ENCODE measurements at regions not wholly inside any gene's neighbourhood (a gene's known extent, or its start where the extent isn't known, plus 50 kb on each side); places are given as distances from the start of the nearest gene placed in this dataset.

DNA sequence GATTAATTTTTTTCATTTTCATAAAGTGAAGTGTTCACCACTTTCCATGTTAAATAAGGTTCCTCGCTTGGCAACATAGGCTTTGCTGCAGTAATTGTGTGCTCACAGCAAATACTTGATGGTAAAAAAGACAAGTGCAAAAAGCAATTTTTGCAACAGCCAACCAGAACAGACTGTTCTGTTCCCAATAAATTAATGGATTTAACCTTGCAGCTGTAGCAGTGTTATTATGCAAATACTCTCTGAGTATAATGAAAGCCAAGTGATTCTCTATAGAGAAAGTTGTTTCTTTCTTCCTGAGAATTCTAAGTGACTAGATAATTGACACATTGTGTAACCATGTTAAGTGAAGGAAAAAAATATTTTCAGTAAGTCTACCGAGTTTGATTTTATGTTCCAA lies 183.7 kb upstream of the NAALADL2 start:
- no peak for DNase-seq

DNA sequence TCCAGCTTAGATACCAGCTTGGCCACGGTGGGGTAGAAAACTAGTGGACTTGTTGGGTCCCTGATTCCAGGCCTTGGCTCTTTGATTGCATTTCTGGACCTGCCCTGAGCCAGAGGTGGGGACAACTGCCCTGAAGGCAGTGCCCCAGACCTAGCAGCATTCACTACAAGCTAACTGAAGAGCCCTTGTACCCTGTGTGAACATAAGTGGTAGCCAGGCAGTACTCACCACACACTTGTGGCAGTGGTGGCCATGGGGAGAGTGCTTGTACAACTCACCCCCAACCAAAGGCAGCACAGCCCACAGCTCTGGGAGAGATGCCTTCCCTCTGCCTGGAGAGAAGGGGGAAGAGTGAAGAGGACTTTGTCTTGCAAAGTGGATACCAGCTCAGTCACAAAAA lies 177.3 kb upstream of the NAALADL2 start:
- DNase-seq, result no peak

DNA sequence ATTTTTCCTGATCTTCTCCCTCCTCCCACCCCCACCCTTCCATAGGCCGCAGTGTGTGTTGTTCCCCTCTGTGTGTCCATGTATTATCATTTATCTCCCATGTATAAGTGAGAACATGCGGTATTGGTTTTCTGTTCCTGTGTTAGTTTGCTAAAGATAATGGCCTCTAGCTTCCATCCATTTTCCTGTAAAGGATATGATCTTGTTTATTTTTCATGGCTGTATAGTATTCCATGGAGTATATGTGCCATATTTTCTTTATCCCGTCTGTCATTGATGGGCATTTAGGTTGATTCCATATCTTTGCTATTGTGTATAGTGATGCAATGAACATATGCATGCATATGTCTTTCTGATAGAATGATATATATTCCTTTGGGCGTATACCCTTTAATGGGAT lies 173.3 kb upstream of the NAALADL2 start:
- no peak for DNase-seq

DNA sequence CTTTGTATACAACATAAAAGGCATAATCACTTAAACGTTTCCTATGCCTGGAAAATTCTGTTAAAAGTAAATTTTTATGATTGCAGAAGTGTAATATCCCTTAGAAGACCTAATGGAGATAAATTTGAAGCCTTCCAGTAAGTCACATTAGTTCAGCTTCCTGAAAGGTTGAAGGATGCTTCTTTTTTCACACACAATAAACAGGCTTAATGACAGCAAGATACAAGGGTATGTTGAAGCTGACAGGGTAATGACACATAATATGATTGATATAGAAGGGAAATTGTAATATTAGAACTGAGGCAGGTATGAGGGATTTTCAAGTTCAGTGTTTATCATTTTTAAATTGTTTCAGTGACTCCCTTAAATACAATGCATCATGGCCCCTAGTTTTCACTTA lies 161.8 kb upstream of the NAALADL2 start:
- no peak for DNase-seq

DNA sequence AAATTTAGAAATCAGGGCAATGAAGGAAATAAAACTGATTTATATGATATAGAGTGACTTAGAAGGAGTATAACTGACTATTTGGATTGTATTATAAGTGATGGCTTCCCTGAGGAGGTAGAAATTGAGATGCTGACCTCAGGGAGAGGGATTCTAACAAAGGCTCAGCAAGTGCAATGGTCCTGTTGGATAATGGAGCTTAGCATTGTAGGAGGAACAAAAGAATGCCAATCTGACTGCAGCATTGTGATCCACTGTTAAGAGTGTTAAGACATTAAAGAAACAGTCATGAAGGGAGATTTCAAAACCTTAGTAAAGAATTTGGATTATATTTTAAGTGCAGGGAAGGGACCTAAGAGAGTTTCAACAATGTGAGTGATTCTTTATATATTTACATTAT lies 158.4 kb upstream of the NAALADL2 start:
- DNase-seq, result no peak

DNA sequence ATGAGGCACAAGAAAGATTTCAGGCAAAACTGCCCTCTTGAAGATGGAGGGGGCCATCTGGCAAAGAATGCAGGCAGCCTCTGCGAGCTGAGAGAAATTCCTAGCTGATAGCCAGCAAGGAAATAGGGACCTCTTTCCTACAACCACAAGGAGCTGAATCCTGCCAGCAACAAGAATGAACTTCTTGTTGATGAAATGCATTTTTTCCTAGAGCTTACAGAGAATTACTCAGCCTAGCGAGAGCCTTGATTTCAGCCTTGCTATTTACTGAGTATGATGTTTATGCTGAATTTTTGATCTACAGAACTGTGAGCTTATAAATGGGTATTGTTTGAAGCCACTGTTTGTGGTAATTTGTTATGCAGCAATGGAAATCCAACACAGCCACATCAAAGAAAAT lies 148.5 kb upstream of the NAALADL2 start:
- no peak for DNase-seq

DNA sequence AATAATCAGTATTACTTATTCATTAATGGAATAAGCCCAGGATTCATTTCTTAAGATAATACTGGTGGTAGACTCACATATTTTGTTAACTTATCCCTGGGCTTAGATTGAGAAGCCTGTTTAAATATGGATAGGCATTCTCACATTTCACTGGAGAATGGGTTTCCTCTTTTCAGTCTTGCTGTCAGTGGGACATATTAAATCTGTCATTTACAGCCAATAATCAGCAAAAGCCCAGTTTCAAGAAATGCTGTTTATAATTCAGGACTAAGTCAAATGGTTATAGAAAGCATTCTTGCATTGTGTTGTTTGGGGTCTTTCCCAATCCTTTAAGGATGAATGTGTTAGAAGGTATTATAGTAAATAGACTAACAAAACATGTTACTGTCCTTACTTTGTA lies 143.7 kb upstream of the NAALADL2 start:
- DNase-seq, result no peak

DNA sequence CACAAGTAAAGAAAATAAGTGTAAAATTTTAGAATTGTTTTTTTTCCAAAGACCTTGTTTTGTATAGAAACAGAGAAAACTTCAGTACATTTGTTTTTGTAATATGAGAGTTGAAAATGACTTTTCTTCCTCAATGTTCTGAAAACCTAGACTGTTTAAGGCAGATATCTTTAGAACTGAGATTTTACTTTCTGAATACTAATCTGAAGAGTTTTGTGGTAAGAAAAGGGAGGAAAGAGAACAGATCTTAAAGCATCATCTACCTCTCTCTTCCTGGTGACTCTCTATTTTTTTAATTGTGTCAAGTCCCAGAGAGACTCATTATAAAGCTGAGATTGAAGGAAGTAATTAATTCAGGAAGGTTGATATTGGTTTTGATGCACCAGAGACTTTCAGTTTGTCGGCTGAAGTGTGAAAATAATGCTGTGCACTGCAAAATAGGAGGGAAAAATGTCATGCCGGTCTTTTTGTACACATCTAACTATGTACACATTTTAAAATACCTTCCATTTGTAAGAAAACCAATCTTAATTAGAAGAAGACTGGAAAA lies 142.1 kb upstream of the NAALADL2 start:
- DNase-seq, result no peak

DNA sequence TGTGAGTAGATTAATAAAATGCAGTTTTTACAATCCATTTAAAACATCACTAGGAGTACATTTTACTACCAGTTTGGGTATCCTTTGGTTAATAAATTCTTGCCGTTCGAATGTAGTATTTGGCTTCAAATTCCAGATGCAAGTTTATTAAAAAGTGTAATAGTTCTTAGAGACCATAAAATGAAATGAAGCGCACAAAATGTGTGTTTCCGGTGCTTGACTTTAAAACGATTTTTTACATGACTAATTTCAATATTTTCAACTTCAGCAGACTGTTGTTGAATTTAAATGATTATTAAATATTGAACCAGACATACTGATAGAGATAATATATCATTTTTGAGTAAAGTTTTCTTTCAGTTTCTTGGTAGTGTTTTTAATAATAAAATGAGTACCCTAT lies 138.4 kb upstream of the NAALADL2 start:
- DNase-seq, result no peak

DNA sequence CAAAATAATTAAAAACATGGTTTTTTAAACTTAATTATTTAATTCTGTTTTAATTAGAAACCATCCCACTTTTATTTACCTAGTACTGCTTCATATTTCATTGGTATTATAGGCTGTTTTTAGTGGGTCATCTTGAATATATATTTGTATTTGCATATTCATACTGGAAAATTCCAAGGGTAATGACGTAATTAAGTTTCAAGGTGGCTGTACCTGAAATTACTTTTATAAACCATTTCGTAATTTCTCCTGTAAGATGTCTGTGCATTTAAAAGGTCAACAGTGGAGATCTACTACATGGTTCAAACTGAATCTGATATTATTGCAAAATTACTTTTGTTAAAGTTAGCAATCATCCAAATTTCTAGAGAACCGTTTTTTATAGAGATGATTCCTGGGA lies 133.8 kb upstream of the NAALADL2 start:
- no peak for DNase-seq

DNA sequence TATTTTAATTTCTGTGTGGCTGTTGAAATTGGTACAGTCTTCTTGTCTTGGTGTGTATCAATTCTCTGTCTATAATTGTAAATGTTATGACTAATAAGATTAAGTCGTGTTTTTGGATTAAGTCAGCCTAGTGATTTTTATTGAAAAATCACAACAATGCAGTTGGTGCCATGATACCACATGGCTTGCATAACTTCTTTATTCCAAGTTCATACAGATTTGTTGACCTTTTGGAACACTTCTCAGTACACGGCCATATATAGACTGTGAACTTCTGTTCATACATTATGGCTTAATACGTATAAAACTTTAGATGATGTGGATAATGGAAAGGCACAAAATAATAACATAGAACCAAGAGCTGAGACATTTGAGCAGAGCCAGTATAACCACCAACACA lies 121.2 kb upstream of the NAALADL2 start:
- no peak for DNase-seq

DNA sequence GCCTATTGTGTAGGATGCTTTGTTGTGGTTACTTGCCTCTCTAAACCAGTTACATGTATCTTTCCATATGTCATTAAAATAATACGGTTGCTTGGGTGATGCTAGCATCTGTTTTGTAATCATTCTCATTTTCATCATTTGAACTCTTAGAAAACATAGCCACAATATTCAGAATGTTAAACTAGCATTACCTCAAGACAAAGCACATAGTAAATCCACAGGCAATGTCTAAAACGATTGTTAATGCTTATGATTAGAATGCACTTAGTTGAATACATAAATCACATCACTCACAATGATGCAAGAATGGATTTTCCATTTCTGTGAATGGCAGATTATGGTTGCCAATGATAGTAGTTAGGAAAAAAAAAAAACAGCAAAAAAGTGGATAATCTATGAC lies 110.0 kb upstream of the NAALADL2 start:
- no peak for DNase-seq

DNA sequence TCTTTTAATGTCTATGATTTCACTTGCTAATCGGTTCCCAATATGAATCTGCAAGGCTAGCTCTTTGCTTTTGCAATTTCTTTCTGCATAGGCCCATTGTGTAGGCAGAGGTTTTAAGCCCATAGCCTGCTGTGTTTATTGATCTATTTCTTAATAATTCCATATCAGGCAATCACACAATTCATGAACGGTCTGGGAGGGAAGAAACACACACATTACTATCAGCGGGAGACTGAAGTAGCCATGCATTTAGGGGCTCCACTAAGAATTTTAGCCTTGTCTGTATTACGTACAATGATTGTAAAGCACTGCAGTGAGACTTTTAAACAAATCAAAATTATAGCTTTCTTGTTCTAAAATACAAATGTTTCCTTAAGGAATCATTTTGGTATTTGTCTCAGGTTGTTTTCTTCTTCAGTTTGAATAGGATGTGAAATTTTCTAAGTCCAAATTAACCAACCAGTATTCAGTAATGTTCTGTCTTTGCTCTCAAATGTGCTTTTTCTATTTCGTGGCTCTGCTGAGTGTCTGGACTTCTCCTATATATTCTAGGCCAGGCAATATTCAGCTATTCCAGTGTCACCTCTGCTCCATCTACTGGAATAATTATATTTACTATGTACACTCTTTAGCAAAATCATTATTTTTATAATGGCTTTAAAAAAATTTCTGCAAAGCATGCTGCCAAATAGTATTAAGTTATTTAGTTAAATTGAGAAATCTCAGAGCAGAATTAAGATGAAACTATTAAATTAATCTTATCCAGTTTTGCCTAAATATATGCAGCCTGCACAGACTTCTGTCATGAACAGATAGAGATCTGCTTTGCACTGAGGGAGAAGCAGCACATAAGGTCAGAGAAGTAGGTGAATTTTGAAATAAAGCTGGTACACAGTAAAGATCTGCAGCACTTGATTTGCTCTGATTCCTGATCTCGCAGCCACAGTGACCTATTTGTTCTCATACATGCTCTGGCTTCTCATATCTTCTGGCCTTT lies 103.0 kb upstream of the NAALADL2 start:
- no peak for DNase-seq

DNA sequence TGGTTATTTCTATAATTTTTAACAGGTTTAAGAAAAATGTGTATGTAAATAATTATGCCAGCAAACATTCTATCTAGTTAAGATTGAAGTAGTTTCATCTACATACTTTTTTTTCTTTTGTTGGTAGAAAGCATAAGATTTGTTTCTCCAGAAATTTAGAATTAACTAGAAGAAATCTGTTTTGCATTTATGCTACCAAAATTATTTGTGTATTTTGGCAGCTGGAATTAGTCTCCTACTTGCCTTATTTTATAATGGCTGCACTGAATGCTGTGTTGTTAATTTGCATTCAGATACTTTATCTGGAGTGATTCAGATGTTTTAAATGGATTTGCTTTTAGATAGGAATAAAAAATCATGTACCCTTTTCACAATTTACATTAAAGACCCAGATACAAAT lies 100.2 kb upstream of the NAALADL2 start:
- no peak for DNase-seq

DNA sequence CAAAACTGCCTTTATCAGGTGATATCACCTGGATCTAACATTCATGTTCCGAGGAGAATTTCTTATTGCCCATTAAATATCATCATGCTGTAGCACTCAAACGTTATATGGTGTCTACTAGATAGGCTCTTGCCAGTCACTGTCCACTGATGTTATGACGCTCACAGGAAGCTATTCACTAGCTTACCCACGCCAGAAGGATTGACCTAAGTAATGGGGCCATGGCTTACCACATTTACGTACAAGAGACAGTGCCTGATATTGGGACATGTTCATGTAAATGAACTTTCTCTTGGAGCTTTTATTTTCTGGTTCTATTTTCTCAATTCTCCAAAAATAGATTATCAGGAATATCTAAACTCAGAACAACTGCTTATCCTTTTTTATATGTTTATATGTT lies 91.7 kb upstream of the NAALADL2 start:
- DNase-seq, result no peak

DNA sequence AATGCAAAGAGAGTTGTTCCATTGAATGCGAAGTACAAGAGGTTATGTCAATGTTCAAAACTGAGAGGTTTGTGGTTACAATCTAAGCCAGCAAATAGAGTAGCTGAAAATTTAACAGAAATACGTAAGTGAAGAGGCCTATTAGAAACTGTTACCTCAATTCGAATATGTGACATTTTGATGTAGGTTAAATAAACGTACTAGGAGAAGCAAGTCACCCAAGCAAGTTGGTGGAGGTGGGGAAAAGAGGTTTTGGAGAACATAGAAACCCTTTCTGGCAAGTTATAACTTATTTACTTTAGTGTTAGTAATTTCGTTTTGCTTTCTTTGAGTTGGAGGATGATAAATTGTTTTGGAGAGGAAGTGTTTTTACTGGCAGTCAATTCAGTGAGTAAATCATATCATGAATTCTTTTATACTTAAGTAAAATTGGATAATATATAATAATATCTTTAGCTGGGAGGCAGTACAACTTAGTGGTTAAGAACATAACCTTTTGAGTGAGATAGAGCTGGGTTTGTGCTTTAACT lies 91.2 kb upstream of the NAALADL2 start:
- DNase-seq, result no peak

DNA sequence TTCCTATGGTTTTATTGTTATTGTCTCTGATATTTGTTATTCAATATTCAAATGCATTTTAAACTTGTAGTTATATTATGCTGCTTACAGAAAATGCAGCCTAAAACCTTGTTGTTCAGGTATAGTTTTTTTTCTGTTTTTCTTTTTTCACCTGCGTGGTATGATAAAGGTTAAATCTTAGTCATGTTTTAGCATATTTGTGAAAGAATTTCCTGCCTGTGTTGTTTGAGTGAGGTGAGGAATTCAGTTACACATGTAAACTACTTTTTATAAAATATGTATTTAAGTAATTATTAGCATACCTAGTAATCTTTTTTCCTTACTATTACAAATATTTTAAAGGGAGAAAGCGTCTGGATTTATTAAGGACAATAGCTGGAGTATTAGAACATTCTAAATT lies 90.0 kb upstream of the NAALADL2 start:
- no peak for DNase-seq

DNA sequence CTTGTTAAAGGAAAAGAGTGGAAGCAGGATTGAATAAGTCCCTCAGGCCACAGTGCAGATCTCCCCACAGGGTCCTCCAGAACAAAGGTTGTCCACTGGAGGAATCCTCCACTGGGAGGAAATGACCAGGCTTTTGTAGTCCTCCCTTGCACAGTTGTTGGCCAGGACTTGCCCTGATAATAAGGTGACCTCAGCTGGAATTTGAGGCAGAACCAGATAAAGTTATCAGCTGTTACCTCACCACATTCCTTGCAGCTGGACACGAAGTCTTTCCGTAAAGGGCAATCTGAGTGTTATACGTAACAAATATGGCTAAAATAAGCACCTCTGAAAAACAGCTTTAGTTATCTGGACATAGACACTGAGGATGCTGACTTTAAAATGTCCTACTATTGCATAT lies 83.5 kb upstream of the NAALADL2 start:
- no peak for DNase-seq

DNA sequence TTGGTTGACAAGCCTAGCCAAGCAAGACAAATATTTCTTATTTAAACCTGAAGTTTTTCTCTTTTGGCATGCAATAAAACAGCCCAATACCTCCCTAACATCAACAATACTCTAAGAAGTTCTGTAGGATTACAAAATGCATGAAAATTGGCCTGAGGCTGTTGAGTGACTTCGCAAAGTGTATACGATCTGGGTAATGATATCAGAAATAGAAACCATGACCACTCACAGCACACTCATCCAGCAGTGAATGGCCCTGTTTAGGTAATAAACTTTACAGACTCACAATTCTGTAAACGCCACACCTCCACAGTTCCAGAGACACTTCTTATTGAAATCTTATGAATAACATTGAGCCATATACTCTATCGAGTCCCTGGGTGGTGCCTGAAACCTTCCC lies 83.0 kb upstream of the NAALADL2 start:
- DNase-seq, result no peak

DNA sequence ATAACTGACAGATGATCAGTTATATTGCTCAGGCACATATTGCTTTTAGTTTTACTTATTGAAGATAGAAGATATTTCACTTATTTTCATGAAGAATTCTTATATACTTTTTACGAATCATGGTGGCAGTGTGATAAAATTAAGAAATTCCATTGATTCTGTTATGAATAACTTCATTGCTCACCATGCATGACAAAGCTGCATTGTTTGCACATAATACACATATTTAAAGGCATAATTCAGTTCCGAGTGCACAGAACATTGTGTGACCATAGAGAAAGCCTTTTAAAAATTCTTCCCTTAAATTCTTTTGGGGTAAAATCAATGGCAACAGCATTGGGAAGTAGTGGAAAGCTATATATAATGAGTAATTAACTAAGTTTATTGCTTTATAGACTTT lies 82.5 kb upstream of the NAALADL2 start:
- DNase-seq, result no peak

DNA sequence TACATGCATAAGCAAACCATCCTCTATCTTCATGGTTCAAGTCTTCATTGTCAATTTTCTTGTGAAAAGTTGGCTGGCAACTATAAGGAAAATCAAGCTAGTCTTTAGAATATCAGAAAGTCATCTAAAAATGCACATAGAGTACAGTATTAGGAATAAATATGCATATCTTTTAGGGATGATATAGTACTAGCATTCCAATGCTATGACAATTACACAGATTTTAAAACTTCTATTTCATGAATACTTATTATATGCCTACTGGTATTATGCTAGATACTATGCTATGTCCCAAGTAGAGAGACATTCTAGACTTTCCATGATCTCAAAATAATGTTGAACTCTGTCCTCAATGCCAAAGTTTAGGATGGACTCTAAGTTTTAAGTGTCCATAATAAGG lies 81.3 kb upstream of the NAALADL2 start:
- DNase-seq, result no peak

DNA sequence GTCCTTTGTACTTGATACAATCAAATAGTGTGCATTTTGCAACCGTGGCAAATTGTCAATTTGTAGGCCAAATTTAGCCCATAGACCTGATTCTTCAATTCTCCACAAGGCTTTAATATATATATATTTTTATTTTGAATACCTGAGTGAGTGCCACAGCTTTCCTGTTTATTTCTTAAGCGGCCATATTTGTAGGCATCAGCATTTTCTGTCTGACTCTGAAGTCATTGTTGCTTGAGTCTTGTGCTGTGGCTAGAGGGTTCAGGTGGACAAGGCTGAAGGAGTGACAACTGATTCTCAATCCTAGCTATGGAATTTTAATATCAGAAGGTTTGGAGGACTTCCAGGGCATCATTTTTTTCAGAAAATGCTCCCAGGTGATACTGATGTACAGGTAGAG lies 75.6 kb upstream of the NAALADL2 start:
- no peak for DNase-seq

DNA sequence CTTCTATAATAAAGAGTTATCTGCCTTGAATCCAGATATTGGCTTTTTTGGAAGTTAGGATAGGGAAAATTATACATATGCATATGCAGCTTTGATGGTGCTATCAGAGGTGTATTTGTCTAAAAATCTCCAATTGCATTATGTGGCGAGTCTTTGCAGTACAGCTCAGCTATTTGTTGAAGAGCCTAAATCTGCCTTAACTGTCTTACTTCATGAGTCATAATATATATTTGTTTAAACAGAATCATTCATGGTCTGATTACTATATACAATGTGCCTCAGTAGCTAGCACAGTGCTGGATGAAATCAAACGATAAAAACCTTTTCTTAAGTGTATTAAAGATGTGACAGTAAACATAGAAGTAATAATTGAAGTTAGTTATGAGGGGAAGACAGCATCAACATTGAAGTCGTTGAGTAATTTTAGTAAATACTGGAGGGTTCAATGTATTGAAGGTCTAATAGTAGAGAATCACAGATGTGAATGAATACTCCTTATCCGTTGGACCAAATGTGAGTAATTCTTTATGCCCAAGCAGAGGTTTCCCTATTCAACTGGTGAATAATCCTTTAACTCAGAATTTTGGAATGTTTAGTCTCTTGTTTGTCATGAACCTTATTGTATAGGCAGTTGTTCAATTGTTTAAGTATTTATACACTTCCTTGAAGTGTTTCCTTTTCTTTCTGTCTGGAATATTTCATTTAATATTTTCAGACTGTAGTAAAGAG lies 74.8 kb upstream of the NAALADL2 start:
- no peak for DNase-seq

DNA sequence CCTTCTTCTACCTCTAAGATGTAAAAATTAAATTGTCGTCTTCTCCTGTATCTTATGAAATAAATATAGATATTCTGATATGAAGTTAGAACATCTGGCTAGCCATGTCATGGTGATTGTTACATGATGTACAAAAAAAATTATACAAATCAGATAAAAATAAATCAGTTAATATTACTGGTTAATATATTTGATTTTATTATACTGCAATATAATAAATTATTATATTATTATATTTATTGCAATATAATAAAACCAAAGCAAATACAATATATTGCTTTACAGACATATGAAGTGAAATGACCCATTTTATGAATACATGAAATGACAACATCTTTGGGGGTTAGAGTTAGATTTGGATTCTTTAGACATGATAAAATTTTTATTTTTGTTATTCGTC lies 72.3 kb upstream of the NAALADL2 start:
- no peak for DNase-seq

All from NCI-H524 treated with DMSO at 0.1 percent for 48 hours (cell line).